ENCODE measurements at regions not wholly inside any gene's neighbourhood (a gene's known extent, or its start where the extent isn't known, plus 50 kb on each side); places are given as distances from the start of the nearest gene placed in this dataset.

GRCh38 chr2:59176737-59177136 lies 935.6 kb upstream of the FANCL start:
- TF ChIP-seq SPI1 (IDR thresholded peaks at IDR 0.05; ENCODE audit: borderline replicate concordance, low read depth) (no peak), REST (IDR thresholded peaks at IDR 0.05; ENCODE audit: insufficient replicate concordance, low read depth) (no peak)
- TF ChIP-seq, protein P1, sequence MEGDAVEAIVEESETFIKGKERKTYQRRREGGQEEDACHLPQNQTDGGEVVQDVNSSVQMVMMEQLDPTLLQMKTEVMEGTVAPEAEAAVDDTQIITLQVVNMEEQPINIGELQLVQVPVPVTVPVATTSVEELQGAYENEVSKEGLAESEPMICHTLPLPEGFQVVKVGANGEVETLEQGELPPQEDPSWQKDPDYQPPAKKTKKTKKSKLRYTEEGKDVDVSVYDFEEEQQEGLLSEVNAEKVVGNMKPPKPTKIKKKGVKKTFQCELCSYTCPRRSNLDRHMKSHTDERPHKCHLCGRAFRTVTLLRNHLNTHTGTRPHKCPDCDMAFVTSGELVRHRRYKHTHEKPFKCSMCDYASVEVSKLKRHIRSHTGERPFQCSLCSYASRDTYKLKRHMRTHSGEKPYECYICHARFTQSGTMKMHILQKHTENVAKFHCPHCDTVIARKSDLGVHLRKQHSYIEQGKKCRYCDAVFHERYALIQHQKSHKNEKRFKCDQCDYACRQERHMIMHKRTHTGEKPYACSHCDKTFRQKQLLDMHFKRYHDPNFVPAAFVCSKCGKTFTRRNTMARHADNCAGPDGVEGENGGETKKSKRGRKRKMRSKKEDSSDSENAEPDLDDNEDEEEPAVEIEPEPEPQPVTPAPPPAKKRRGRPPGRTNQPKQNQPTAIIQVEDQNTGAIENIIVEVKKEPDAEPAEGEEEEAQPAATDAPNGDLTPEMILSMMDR (IDR thresholded peaks at IDR 0.05; ENCODE audit: insufficient read depth, low read length) = no peak

All from HL-60 (cell line).